Suppressor macrophage treated with lipopolysaccharide for 1 hour (primary cell): ENCODE measurements at regions not wholly inside any gene's neighbourhood (a gene's known extent, or its start where the extent isn't known, plus 50 kb on each side); places are given as distances from the start of the nearest gene placed in this dataset.

Experiments
- DNase-seq, 3 donors: peaks; one replicate each; pipeline ENCODE4 v3.0.0-alpha.2; 2020 to 2022

- no peak for DNase-seq
These were observed 473.8 kb downstream of the TAFA4 start for GRCh38 chr3:68458581-68458980.

GRCh38 chr3:68448510-68449383 is 483.6 kb downstream of the TAFA4 start:
- DNase-seq, result no peak

GRCh38 chr3:68447885-68448284 is 484.5 kb downstream of the TAFA4 start:
- no peak for DNase-seq

GRCh38 chr3:68441054-68441453 is 491.3 kb downstream of the TAFA4 start:
- DNase-seq, result no peak

GRCh38 chr3:68436619-68437401 is 495.5 kb downstream of the TAFA4 start:
- DNase-seq, result no peak

GRCh38 chr3:68428495-68428894 is 503.9 kb downstream of the TAFA4 start:
- no peak for DNase-seq

GRCh38 chr3:68424796-68425460 is 507.4 kb downstream of the TAFA4 start:
- no peak for DNase-seq

- DNase-seq, result no peak
These were observed 523.7 kb downstream of the TAFA4 start for GRCh38 chr3:68408626-68409025.

- no peak for DNase-seq
These were observed 528.6 kb downstream of the TAFA4 start for GRCh38 chr3:68403741-68404140.

GRCh38 chr3:68402235-68402918 is 530.0 kb downstream of the TAFA4 start:
- no peak for DNase-seq

GRCh38 chr3:68378631-68379030 is 553.7 kb downstream of the TAFA4 start:
- DNase-seq, result no peak

- no peak for DNase-seq
These were observed 558.6 kb downstream of the TAFA4 start for GRCh38 chr3:68373727-68374126.

GRCh38 chr3:68363796-68364195 is 568.6 kb downstream of the TAFA4 start:
- no peak for DNase-seq

GRCh38 chr3:68360492-68360891 is 571.9 kb downstream of the TAFA4 start:
- no peak for DNase-seq

- no peak for DNase-seq
These were observed 586.6 kb downstream of the TAFA4 start for GRCh38 chr3:68345781-68346180.

GRCh38 chr3:68342426-68342825 is 589.9 kb downstream of the TAFA4 start:
- no peak for DNase-seq

- no peak for DNase-seq
These were observed 596.3 kb downstream of the TAFA4 start for GRCh38 chr3:68336042-68336441.

- no peak for DNase-seq
These were observed 597.9 kb downstream of the TAFA4 start for GRCh38 chr3:68334367-68334986.

- no peak for DNase-seq
These were observed 604.3 kb downstream of the TAFA4 start for GRCh38 chr3:68328049-68328448.

- DNase-seq, result no peak
These were observed 616.4 kb downstream of the TAFA4 start for GRCh38 chr3:68315964-68316363.

GRCh38 chr3:68315546-68315945 is 616.8 kb downstream of the TAFA4 start:
- DNase-seq, result no peak

GRCh38 chr3:68306571-68306970 is 625.8 kb downstream of the TAFA4 start:
- peak in 2 of 3 donors; percentile 5 to 20 for DNase-seq
